C4-2B (cell line): ENCODE measurements at regions not wholly inside any gene's neighbourhood (a gene's known extent, or its start where the extent isn't known, plus 50 kb on each side); places are given as distances from the start of the nearest gene placed in this dataset.

Experiments used
- CTCF ChIP-seq: fragments of 450-650 bp; conservative IDR thresholded peaks from 2 replicates; pipeline ENCODE4 v1.5.1; 2017; ENCODE audit warnings: mild to moderate bottlenecking
- ZFX ChIP-seq: fragments of 450-650 bp; IDR thresholded peaks from 2 replicates; pipeline ENCODE4 v1.6.1; 2017

GRCh38 chr18:75527848-75528685 is 100.6 kb upstream of the SMIM21 start:
- TF ChIP-seq CTCF, result no peak
- TF ChIP-seq ZFX, result no peak
